G401.6 (cell line): ENCODE measurements at regions not wholly inside any gene's neighbourhood (a gene's known extent, or its start where the extent isn't known, plus 50 kb on each side); places are given as distances from the start of the nearest gene placed in this dataset.

Experiments
- FAIRE-seq: peaks from 2 replicates; lab custom pipeline; 2012; peaks lifted over from hg19 to GRCh38; lab: Jason Lieb, UNC

GRCh38 chr13:85896516-85897450 lies 97.6 kb upstream of the SLITRK6 start:
- no peak for FAIRE-seq

GRCh38 chr13:85887406-85887805 lies 88.2 kb upstream of the SLITRK6 start:
- no peak for FAIRE-seq

GRCh38 chr13:85879014-85879413 lies 79.8 kb upstream of the SLITRK6 start:
- no peak for FAIRE-seq

- no peak for FAIRE-seq
These were observed 65.8 kb upstream of the SLITRK6 start for GRCh38 chr13:85864963-85865530.

GRCh38 chr13:85853901-85854663 lies 54.9 kb upstream of the SLITRK6 start:
- no peak for FAIRE-seq

- no peak for FAIRE-seq
These were observed 54.1 kb upstream of the SLITRK6 start for GRCh38 chr13:85853161-85853894.
